ENCODE measurements at regions not wholly inside any gene's neighbourhood (a gene's known extent, or its start where the extent isn't known, plus 50 kb on each side); places are given as distances from the start of the nearest gene placed in this dataset.

DNA sequence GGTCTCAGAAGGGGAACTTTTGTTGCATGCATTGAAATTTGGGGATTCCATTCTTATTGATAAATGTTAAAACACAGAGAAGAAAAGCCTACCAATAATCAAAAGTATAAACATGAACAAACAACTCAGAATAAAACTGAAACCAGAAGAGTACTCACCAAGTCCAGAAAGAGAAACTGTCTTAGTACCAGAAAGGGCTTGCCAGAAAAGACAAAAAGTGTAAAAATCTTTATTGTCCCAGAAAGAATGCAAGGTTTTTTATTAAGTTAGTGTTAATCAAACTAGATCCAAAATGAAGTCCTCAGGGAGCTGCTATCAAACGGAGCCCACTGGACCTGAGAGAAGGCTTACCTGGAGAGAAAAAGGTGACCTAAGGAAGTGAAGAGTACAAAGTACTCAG, 897.5 kb downstream of the PCDH7 start:
- intact Hi-C loops (cut with micrococcal nuclease; ENCODE audit: unreplicated experiment): no loop called here
- no peak for DNase-seq (ENCODE audit: low spot score)
- H3K36me3 ChIP-seq (ENCODE audit: insufficient read depth, low read length, poor library complexity, severe bottlenecking): no peaks in the 10 kb centered on the region
- H3K4me3 ChIP-seq (ENCODE audit: low read depth, low read length, poor library complexity, severe bottlenecking): no peak overlapping the region
- no peak overlapping the region for H3K27ac ChIP-seq (ENCODE audit: low read depth, low read length, poor library complexity, severe bottlenecking)
- no peaks in the 10 kb centered on the region for H3K27me3 ChIP-seq (replicated peaks; ENCODE audit: insufficient read depth, low read depth, low read length, poor library complexity)
- BruUV-seq (replicated peaks): no TSS peak
- peaks cover 41% of the 10 kb centered on the region for H3K4me1 ChIP-seq (ENCODE audit: insufficient read depth, low read length, poor library complexity, severe bottlenecking)
- no peak for TF ChIP-seq EZH2 (IDR thresholded peaks at IDR 0.05; ENCODE audit: borderline replicate concordance, low read depth, low read length, poor library complexity, severe bottlenecking)
- TF ChIP-seq, protein P1, sequence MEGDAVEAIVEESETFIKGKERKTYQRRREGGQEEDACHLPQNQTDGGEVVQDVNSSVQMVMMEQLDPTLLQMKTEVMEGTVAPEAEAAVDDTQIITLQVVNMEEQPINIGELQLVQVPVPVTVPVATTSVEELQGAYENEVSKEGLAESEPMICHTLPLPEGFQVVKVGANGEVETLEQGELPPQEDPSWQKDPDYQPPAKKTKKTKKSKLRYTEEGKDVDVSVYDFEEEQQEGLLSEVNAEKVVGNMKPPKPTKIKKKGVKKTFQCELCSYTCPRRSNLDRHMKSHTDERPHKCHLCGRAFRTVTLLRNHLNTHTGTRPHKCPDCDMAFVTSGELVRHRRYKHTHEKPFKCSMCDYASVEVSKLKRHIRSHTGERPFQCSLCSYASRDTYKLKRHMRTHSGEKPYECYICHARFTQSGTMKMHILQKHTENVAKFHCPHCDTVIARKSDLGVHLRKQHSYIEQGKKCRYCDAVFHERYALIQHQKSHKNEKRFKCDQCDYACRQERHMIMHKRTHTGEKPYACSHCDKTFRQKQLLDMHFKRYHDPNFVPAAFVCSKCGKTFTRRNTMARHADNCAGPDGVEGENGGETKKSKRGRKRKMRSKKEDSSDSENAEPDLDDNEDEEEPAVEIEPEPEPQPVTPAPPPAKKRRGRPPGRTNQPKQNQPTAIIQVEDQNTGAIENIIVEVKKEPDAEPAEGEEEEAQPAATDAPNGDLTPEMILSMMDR (conservative IDR thresholded peaks at IDR 0.05; ENCODE audit: low read depth, low read length): no peak
- ChIA-PET CTCF (no interaction called here), POLR2A (ENCODE audit: low non-redundant PET) (no interaction called here)
- H3K9me3 ChIP-seq (ENCODE audit: low read depth, low read length, poor library complexity, severe bottlenecking): no peaks in the 10 kb centered on the region

- H3K36me3 ChIP-seq (ENCODE audit: insufficient read depth, low read length, poor library complexity, severe bottlenecking): no peaks in the 10 kb centered on the region
- H3K4me3 ChIP-seq (ENCODE audit: low read depth, low read length, poor library complexity, severe bottlenecking): no peak overlapping the region
- ChIA-PET CTCF (no interaction called here), POLR2A (ENCODE audit: low non-redundant PET) (no interaction called here)
- intact Hi-C loops (cut with micrococcal nuclease; ENCODE audit: unreplicated experiment): no loop called here
- DNase-seq (ENCODE audit: low spot score): peak; percentile 34
- H3K27me3 ChIP-seq (replicated peaks; ENCODE audit: insufficient read depth, low read depth, low read length, poor library complexity): no peaks in the 10 kb centered on the region
- no peaks in the 10 kb centered on the region for H3K9me3 ChIP-seq (ENCODE audit: low read depth, low read length, poor library complexity, severe bottlenecking)
- TF ChIP-seq, protein P1 (conservative IDR thresholded peaks at IDR 0.05; ENCODE audit: low read depth, low read length): no peak
- no peak for TF ChIP-seq EZH2 (IDR thresholded peaks at IDR 0.05; ENCODE audit: borderline replicate concordance, low read depth, low read length, poor library complexity, severe bottlenecking)
- no TSS peak for BruUV-seq (replicated peaks)
- peaks cover 22% of the 10 kb centered on the region for H3K4me1 ChIP-seq (ENCODE audit: insufficient read depth, low read length, poor library complexity, severe bottlenecking)
- H3K27ac ChIP-seq (ENCODE audit: low read depth, low read length, poor library complexity, severe bottlenecking): no peak overlapping the region
Observed at GRCh38 chr4:31620476-31620875, 900.3 kb downstream of the PCDH7 start.

- TF ChIP-seq EZH2 (IDR thresholded peaks at IDR 0.05; ENCODE audit: borderline replicate concordance, low read depth, low read length, poor library complexity, severe bottlenecking): no peak
- TF ChIP-seq, protein P1 (conservative IDR thresholded peaks at IDR 0.05; ENCODE audit: low read depth, low read length): no peak
- no peak for DNase-seq (ENCODE audit: low spot score)
- no peaks in the 10 kb centered on the region for H3K9me3 ChIP-seq (ENCODE audit: low read depth, low read length, poor library complexity, severe bottlenecking)
- intact Hi-C loops (cut with micrococcal nuclease; ENCODE audit: unreplicated experiment): no loop called here
- no peaks in the 10 kb centered on the region for H3K27me3 ChIP-seq (replicated peaks; ENCODE audit: insufficient read depth, low read depth, low read length, poor library complexity)
- H3K4me1 ChIP-seq (ENCODE audit: insufficient read depth, low read length, poor library complexity, severe bottlenecking): no peaks in the 10 kb centered on the region
- no peak overlapping the region for H3K4me3 ChIP-seq (ENCODE audit: low read depth, low read length, poor library complexity, severe bottlenecking)
- CTCF ChIA-PET: no interaction called here
- POLR2A ChIA-PET (ENCODE audit: low non-redundant PET): no interaction called here
- no peak overlapping the region for H3K27ac ChIP-seq (ENCODE audit: low read depth, low read length, poor library complexity, severe bottlenecking)
- BruUV-seq (replicated peaks): no TSS peak
- no peaks in the 10 kb centered on the region for H3K36me3 ChIP-seq (ENCODE audit: insufficient read depth, low read length, poor library complexity, severe bottlenecking)
Observed at GRCh38 chr4:31645236-31645635, 925.1 kb downstream of the PCDH7 start.
